Neural progenitor cell (in vitro differentiated cells): ENCODE measurements at regions not wholly inside any gene's neighbourhood (a gene's known extent, or its start where the extent isn't known, plus 50 kb on each side); places are given as distances from the start of the nearest gene placed in this dataset.

Experiments
- CTCF ChIP-seq: fragments of 200-600 bp; sonication (generic); IDR thresholded peaks from 2 replicates; pipeline ENCODE4 v1.5.1; 2017; ENCODE audit warnings: antibody characterized with exemption, mild to moderate bottlenecking
- EZH2 ChIP-seq: fragments of 200-600 bp; sonication (generic); IDR thresholded peaks from 2 replicates; pipeline ENCODE4 v1.6.1; 2017; ENCODE audit warnings: antibody characterized with exemption, mild to moderate bottlenecking, moderate library complexity
- EZH2phosphoT487 ChIP-seq: fragments of 200-600 bp; sonication (generic); IDR thresholded peaks from 2 replicates; pipeline ENCODE4 v1.6.1; 2017; ENCODE audit warnings: antibody characterized with exemption

GRCh38 chr16:55179411-55179810 is 144.6 kb upstream of the IRX6 start:
- no peak for TF ChIP-seq CTCF
- TF ChIP-seq EZH2, result no peak
- no peak for TF ChIP-seq EZH2phosphoT487
